K562 (cell line): ENCODE measurements at regions not wholly inside any gene's neighbourhood (a gene's known extent, or its start where the extent isn't known, plus 50 kb on each side); places are given as distances from the start of the nearest gene placed in this dataset.
A peak's percentile ranks its signal among the peaks of the same experiment; 100 is the strongest.

Experiments
- ATAC-seq: fragments of 200-7000 bp; cut with Tn5 transposase; 3 replicates; pipeline ENCODE4 v1.9.1; 2020; ENCODE audit warnings: moderate library complexity
- BruUV-seq: library from RNA; stranded (reverse); fragments of 400-500 nt; replicated peaks from 2 replicates; lab custom pipeline; 2021; lab: Mats Ljungman, UMichigan
- CTCF ChIA-PET: fragments of 300-600 bp; formaldehyde crosslinking; extraction: SDS; loops from one replicate; lab custom pipeline; 2021; ENCODE audit warnings: low intra/inter-chr PET ratio; lab: Yijun Ruan, JAX
- POLR2A ChIA-PET: fragments of 300-600, 350-650 bp; sonication (Branson Sonifier 250); formaldehyde crosslinking; extraction: SDS; loops from one replicate; lab custom pipeline; 2021; ENCODE audit warnings: antibody characterized with exemption, inconsistent platforms; lab: Yijun Ruan, JAX
- DNase-seq, 4 experiments: peaks; one replicate each; pipeline versions ENCODE4 v3.0.0 to v3.0.0-alpha.2; 2011 to 2018; ENCODE audit warnings: low spot score in 3 of 4, mixed read lengths in 3 of 4; ENCODE audit errors: extremely low read depth in 1 of 4
- FAIRE-seq: peaks from 2 replicates; lab custom pipeline; 2011; peaks lifted over from hg19 to GRCh38; lab: Jason Lieb, UNC
- H2AFZ ChIP-seq: 2 replicates; pipeline ENCODE4 v1.6.0; 2011; ENCODE audit warnings: low read depth, low read length, control low read depth, inconsistent platforms
- H3K27ac ChIP-seq: fragments of 200-600 bp; 3 replicates; pipeline ENCODE4 v1.8.0; 2011; ENCODE audit warnings: low read depth, mild to moderate bottlenecking, control low read depth, inconsistent platforms, low read length, moderate library complexity, mixed read lengths; ENCODE audit errors: extremely low read depth
- H3K27me3 ChIP-seq, 2 experiments: fragments of 300-600 bp in 1 of 2; 2 replicates in 1 of 2; 3 replicates in 1 of 2; pipeline versions ENCODE4 v1.6.0 to v1.8.0; 2011; ENCODE audit warnings: inconsistent platforms in 2 of 2, low read length in 2 of 2, mild to moderate bottlenecking in 1 of 2, mixed read lengths in 1 of 2, moderate library complexity in 1 of 2; ENCODE audit not compliant: control insufficient read depth in 2 of 2, insufficient read depth in 2 of 2
- H3K36me3 ChIP-seq: fragments of 300-600 bp; 3 replicates; pipeline ENCODE4 v1.8.0; 2011; ENCODE audit warnings: mild to moderate bottlenecking, low read length, inconsistent platforms; ENCODE audit not compliant: control insufficient read depth, insufficient read depth
- H3K4me1 ChIP-seq, 2 experiments: fragments of 200-600 bp in 1 of 2; replicated peaks in 1 of 2; 2 replicates in 1 of 2; 3 replicates in 1 of 2; pipeline versions ENCODE4 v1.5.1 to v1.8.0; 2011; ENCODE audit warnings: inconsistent platforms in 2 of 2, low read length in 2 of 2, mild to moderate bottlenecking in 1 of 2, mixed read lengths in 1 of 2, moderate library complexity in 1 of 2; ENCODE audit not compliant: control insufficient read depth in 2 of 2, insufficient read depth in 2 of 2
- H3K4me2 ChIP-seq: 2 replicates; pipeline ENCODE4 v1.6.1; 2011; ENCODE audit warnings: low read length, control low read depth, inconsistent platforms, mixed read lengths; ENCODE audit not compliant: insufficient read depth
- H3K4me3 ChIP-seq: fragments of 200-600 bp; sonication (generic), shearing (Covaris generic); 2 replicates; pipeline ENCODE4 v1.5.1; 2016; ENCODE audit warnings: control low read depth, inconsistent platforms
- H3K79me2 ChIP-seq: fragments of 200-600 bp; 3 replicates; pipeline ENCODE4 v1.8.0; 2011; ENCODE audit warnings: low read length, inconsistent platforms; ENCODE audit not compliant: control insufficient read depth, insufficient read depth
- H3K9ac ChIP-seq, 2 experiments: 2 replicates each; pipeline versions ENCODE4 v1.6.0 to v1.6.1; 2011; ENCODE audit warnings: low read depth in 2 of 2, low read length in 2 of 2, control low read depth in 1 of 2, inconsistent platforms in 1 of 2, mild to moderate bottlenecking in 1 of 2, mixed read lengths in 1 of 2; ENCODE audit not compliant: insufficient read depth in 1 of 2
- H3K9me1 ChIP-seq: one replicate; pipeline ENCODE4 v1.6.0; 2011; ENCODE audit warnings: inconsistent platforms, mild to moderate bottlenecking, low read length, moderate library complexity; ENCODE audit not compliant: control insufficient read depth, insufficient read depth
- H3K9me3 ChIP-seq: replicated peaks from 2 replicates; pipeline ENCODE4 v1.5.1; 2011; ENCODE audit warnings: low read depth, low read length, inconsistent platforms; ENCODE audit not compliant: control insufficient read depth, insufficient read depth
- H4K20me1 ChIP-seq: replicated peaks from 2 replicates; pipeline ENCODE4 v1.6.1; 2011; ENCODE audit warnings: low read length, inconsistent platforms, mixed read lengths; ENCODE audit not compliant: control insufficient read depth, insufficient read depth
- ASH1L ChIP-seq: fragments of 450-650 bp; IDR thresholded peaks from 2 replicates; pipeline ENCODE4 v1.6.1; 2018; ENCODE audit warnings: borderline replicate concordance, mild to moderate bottlenecking, low read depth; ENCODE audit not compliant: partially characterized antibody
- ELF1 ChIP-seq: fragments of 200-800 bp; sonication (Bioruptor generic); IDR thresholded peaks from 2 replicates; pipeline ENCODE4 v1.6.1; 2016; ENCODE audit warnings: missing genetic modification characterization, missing compliant biosample characterization
- HNRNPK ChIP-seq: fragments of 200-400 bp; formaldehyde crosslinking; IDR thresholded peaks from one replicate; pipeline ENCODE4 v1.6.1; 2018; ENCODE audit warnings: mild to moderate bottlenecking, low read depth, low read length; ENCODE audit not compliant: poor library complexity, severe bottlenecking
- NR0B1 ChIP-seq: fragments of 450-650 bp; IDR thresholded peaks from one replicate; pipeline ENCODE4 v1.6.1; 2018; ENCODE audit warnings: mild to moderate bottlenecking, moderate library complexity; ENCODE audit not compliant: partially characterized antibody
- ZBTB26 ChIP-seq: fragments of 450-650 bp; formaldehyde crosslinking; IDR thresholded peaks from 2 replicates; pipeline ENCODE4 v1.4.0; 2022; ENCODE audit warnings: missing genetic modification characterization
- ZNF384 ChIP-seq: IDR thresholded peaks from 2 replicates; pipeline ENCODE4 v1.6.1; 2012; ENCODE audit warnings: low read depth, low read length, improper control_type of control experiment
- ZNF395 ChIP-seq: fragments of 200-800 bp; sonication (Bioruptor generic); IDR thresholded peaks from 2 replicates; pipeline ENCODE4 v1.6.1; 2017; ENCODE audit warnings: missing genetic modification characterization, missing compliant biosample characterization
- ZNF589 ChIP-seq: fragments of 200-800 bp; sonication (Bioruptor generic); IDR thresholded peaks from 2 replicates; pipeline ENCODE4 v1.6.1; 2016; ENCODE audit warnings: low read depth, missing genetic modification characterization, missing compliant biosample characterization
- WGBS: fragments of 100-300 bp; shearing (Covaris generic); methylation state at CpG from one replicate; pipeline ENCODE4 v1.1.6; 2016; ENCODE audit warnings: low coverage, mixed read lengths; ENCODE audit not compliant: insufficient coverage; ENCODE audit errors: missing lambda C conversion rate; 5-methylcytosine and 5-hydroxymethylcytosine counted together
- in situ Hi-C: fragments of 300-500 bp; cut with MboI; formaldehyde crosslinking; loops from 4 replicates; pipeline ENCODE4 v1.15.0; 2018; ENCODE audit warnings: inconsistent platforms, mixed read lengths
- intact Hi-C: fragments of 100-400 bp; cut with micrococcal nuclease; formaldehyde crosslinking; loops from 2 replicates; pipeline ENCODE4 v1.14.2; 2022

GRCh38 chr3:72474775-72475174 lies 373.5 kb downstream of the SHQ1 start:
- CTCF ChIA-PET = no interaction called here
- TF ChIP-seq ZNF384 (0 out of 2 replicates have a peak, but pooled peaks have one; percentile 13), ZNF589 (CRISPR knock-in tag) (0 out of 2 replicates have a peak, but pooled peaks have one; percentile 18), HNRNPK (no peak), ZBTB26 (CRISPR knock-in tag) (no peak), ELF1 (0 out of 2 replicates have a peak, but pooled peaks have one; percentile 17), ASH1L (no peak), NR0B1 (no peak), ZNF395 (CRISPR knock-in tag) (0 out of 2 replicates have a peak, but pooled peaks have one; percentile 5)
- ATAC-seq = peak; percentile 47; the same call in 1 of the 3 replicates
- Histone ChIP-seq H3K4me2 (no peak overlapping the region), H2AFZ (peak overlapping the region; percentile 35; the same call in 1 of the 2 replicates), H3K27ac (no peak overlapping the region), H3K9ac (no peak overlapping the region), H3K9me3 (no peaks in the 10 kb centered on the region), H4K20me1 (no peaks in the 10 kb centered on the region), H3K27me3 (no peaks in the 10 kb centered on the region), H3K9me1 (no peaks in the 10 kb centered on the region), H3K4me1 (peaks cover 0 to 9% of the 10 kb centered on the region in 2 experiments; a peak in 1 of 5 replicates), H3K79me2 (no peaks in the 10 kb centered on the region), H3K36me3 (no peaks in the 10 kb centered on the region), H3K4me3 (no peak overlapping the region)
- WGBS = 44% methylated on average over 2 of the region's 4 CpGs
- in situ Hi-C loops (no loop called here), intact Hi-C loops (no loop called here)
- no peak for FAIRE-seq
- no TSS peak for BruUV-seq
- DNase-seq = no peak
- POLR2A ChIA-PET = interaction anchor here (1.0 kb wide), 1 partner anchor 13 kb away, joined by 4 read pairs; no protein-coding TSS in a partner anchor
